Ishikawa (cell line): ENCODE measurements at regions not wholly inside any gene's neighbourhood (a gene's known extent, or its start where the extent isn't known, plus 50 kb on each side); places are given as distances from the start of the nearest gene placed in this dataset.

Source experiments
- MAX ChIP-seq: IDR thresholded peaks from 2 replicates; pipeline ENCODE4 v1.6.1; 2012
- NFIC ChIP-seq: IDR thresholded peaks from 2 replicates; pipeline ENCODE4 v1.6.1; 2012
- TEAD4 ChIP-seq: IDR thresholded peaks from 2 replicates; pipeline ENCODE4 v1.6.1; 2012
- TF ChIP-seq, protein P1 (sequence below): IDR thresholded peaks from 2 replicates; pipeline ENCODE4 v1.6.1; 2012

GRCh38 chr12:86543716-86544115 is 287.5 kb upstream of the MGAT4C start:
- TF ChIP-seq MAX, result no peak
- TF ChIP-seq, protein P1, sequence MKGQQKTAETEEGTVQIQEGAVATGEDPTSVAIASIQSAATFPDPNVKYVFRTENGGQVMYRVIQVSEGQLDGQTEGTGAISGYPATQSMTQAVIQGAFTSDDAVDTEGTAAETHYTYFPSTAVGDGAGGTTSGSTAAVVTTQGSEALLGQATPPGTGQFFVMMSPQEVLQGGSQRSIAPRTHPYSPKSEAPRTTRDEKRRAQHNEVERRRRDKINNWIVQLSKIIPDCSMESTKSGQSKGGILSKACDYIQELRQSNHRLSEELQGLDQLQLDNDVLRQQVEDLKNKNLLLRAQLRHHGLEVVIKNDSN, result no peak
- no peak for TF ChIP-seq TEAD4
- no peak for TF ChIP-seq NFIC
